Fibroblast of lung (primary cell): ENCODE measurements at regions not wholly inside any gene's neighbourhood (a gene's known extent, or its start where the extent isn't known, plus 50 kb on each side); places are given as distances from the start of the nearest gene placed in this dataset.

ENCODE experiments used
- DNase-seq, 2 donors: peaks; one replicate each; pipeline versions ENCODE4 v3.0.0 to v3.0.0-alpha.2; 2010; ENCODE audit warnings: low read depth in 2 of 2
- H2AFZ ChIP-seq: 2 replicates; pipeline ENCODE4 v1.5.1; 2012; ENCODE audit warnings: low read length, control low read depth, inconsistent platforms
- H3K27ac ChIP-seq: 2 replicates; pipeline ENCODE4 v1.5.1; 2011; ENCODE audit warnings: low read length, control low read depth; ENCODE audit not compliant: insufficient read depth
- H3K27me3 ChIP-seq: 2 replicates; pipeline ENCODE4 v1.5.1; 2011; ENCODE audit warnings: mild to moderate bottlenecking, low read length; ENCODE audit not compliant: control insufficient read depth, insufficient read depth
- H3K36me3 ChIP-seq: 2 replicates; pipeline ENCODE4 v1.5.1; 2011; ENCODE audit warnings: low read length; ENCODE audit not compliant: control insufficient read depth, insufficient read depth
- H3K4me1 ChIP-seq: 2 replicates; pipeline ENCODE4 v1.5.1; 2011; ENCODE audit warnings: low read length; ENCODE audit not compliant: control insufficient read depth, insufficient read depth; ENCODE audit errors: extremely low read depth
- H3K4me2 ChIP-seq: 2 replicates; pipeline ENCODE4 v1.5.1; 2011; ENCODE audit warnings: low read length, control low read depth; ENCODE audit not compliant: insufficient read depth; ENCODE audit errors: extremely low read depth
- H3K4me3 ChIP-seq, 4 experiments: fragments of 200-600 bp in 1 of 4; sonication (generic) in 1 of 4; replicated peaks in 1 of 4; 2 replicates each; pipeline ENCODE4 v1.5.1; 2011 to 2016; ENCODE audit warnings: low read length in 4 of 4, low read depth in 3 of 4, mild to moderate bottlenecking in 3 of 4, control low read depth in 2 of 4, inconsistent platforms in 1 of 4, mixed read lengths in 1 of 4; ENCODE audit not compliant: insufficient read depth in 1 of 4; ENCODE audit errors: control extremely low read depth in 1 of 4
- H3K79me2 ChIP-seq: 2 replicates; pipeline ENCODE4 v1.5.1; 2012; ENCODE audit warnings: mild to moderate bottlenecking, low read length, inconsistent platforms; ENCODE audit not compliant: control insufficient read depth, insufficient read depth
- H3K9ac ChIP-seq: 2 replicates; pipeline ENCODE4 v1.5.1; 2011; ENCODE audit warnings: mild to moderate bottlenecking, low read length, control low read depth; ENCODE audit not compliant: insufficient read depth
- H3K9me3 ChIP-seq: 2 replicates; pipeline ENCODE4 v1.5.1; 2012; ENCODE audit warnings: low read depth, low read length; ENCODE audit not compliant: control insufficient read depth, insufficient read depth
- H4K20me1 ChIP-seq: 2 replicates; pipeline ENCODE4 v1.5.1; 2011; ENCODE audit warnings: low read length; ENCODE audit not compliant: control insufficient read depth, insufficient read depth; ENCODE audit errors: extremely low read depth
- EZH2 ChIP-seq: IDR thresholded peaks from 2 replicates; pipeline ENCODE4 v1.5.1; 2012; ENCODE audit warnings: low read length, control low read depth, mild to moderate bottlenecking; ENCODE audit errors: missing control alignments
- TF ChIP-seq, protein P1 (sequence below), 2 donors: IDR thresholded peaks in 1 of 2; conservative IDR thresholded peaks in 1 of 2; 1 replicate in 1 of 2; 2 replicates in 1 of 2; pipeline ENCODE4 v1.5.1; 2011 to 2012; ENCODE audit warnings: low read length in 2 of 2, control low read depth in 1 of 2, inconsistent platforms in 1 of 2, low read depth in 1 of 2, mild to moderate bottlenecking in 1 of 2

DNA sequence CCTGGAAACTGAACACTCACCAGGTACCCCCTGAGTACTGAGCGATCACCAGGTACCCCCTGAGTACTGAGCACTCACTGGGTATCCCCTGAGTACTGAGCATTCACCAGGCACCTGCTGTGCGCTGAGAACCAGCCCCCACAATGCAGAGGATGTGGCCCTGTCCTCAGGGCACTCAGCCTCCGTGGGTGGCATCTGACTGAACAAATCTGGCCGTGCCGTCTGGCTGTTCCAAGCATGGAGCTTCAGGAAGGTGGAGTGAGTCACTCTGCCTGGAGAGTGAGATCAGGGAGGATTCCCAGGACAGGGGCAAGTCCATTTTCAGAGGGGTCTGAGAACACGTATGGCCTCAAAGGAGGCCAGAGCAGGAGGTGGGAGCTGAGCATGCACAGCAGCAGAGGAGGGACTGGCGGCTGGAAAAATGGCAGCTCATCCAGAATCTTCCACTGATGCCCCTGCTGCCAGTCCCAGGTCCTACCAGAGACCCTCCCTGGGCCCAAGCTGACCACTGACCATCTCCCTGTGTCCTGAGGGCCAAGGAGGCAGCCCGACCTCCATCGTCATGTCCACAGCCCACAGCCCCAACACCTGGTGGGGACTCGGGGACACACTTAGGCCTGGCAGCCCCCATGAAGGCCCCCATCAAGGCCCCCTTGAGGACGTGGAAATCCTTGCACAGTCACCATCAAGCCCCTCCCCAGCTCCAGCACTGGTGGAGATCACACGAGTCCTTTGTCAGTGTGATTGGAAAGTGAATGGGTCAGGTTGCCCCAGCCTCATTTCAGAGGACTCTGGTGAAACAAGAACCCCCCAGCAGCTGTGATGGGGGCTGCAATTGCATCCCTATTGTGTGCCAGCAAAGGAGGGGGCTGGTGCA lies 94.1 kb downstream of the HMX1 start:
- Histone ChIP-seq H3K27ac (no peak overlapping the region), H3K9me3 (no peaks in the 10 kb centered on the region), H3K4me1 (no peaks in the 10 kb centered on the region), H2AFZ (no peak overlapping the region), H3K36me3 (no peaks in the 10 kb centered on the region), H3K9ac (no peak overlapping the region), H4K20me1 (no peaks in the 10 kb centered on the region), H3K79me2 (no peaks in the 10 kb centered on the region), H3K4me2 (no peak overlapping the region), H3K27me3 (no peaks in the 10 kb centered on the region), H3K4me3 (no peak overlapping the region)
- DNase-seq, result no peak
- TF ChIP-seq, protein P1, sequence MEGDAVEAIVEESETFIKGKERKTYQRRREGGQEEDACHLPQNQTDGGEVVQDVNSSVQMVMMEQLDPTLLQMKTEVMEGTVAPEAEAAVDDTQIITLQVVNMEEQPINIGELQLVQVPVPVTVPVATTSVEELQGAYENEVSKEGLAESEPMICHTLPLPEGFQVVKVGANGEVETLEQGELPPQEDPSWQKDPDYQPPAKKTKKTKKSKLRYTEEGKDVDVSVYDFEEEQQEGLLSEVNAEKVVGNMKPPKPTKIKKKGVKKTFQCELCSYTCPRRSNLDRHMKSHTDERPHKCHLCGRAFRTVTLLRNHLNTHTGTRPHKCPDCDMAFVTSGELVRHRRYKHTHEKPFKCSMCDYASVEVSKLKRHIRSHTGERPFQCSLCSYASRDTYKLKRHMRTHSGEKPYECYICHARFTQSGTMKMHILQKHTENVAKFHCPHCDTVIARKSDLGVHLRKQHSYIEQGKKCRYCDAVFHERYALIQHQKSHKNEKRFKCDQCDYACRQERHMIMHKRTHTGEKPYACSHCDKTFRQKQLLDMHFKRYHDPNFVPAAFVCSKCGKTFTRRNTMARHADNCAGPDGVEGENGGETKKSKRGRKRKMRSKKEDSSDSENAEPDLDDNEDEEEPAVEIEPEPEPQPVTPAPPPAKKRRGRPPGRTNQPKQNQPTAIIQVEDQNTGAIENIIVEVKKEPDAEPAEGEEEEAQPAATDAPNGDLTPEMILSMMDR (conservative IDR thresholded peaks at IDR 0.05 in 1 of 2, IDR thresholded peaks at IDR 0.05 in 1 of 2; ENCODE audit: low read depth in 1 of 2, low read length in 2 of 2), result no peak
- no peak for TF ChIP-seq EZH2

DNA sequence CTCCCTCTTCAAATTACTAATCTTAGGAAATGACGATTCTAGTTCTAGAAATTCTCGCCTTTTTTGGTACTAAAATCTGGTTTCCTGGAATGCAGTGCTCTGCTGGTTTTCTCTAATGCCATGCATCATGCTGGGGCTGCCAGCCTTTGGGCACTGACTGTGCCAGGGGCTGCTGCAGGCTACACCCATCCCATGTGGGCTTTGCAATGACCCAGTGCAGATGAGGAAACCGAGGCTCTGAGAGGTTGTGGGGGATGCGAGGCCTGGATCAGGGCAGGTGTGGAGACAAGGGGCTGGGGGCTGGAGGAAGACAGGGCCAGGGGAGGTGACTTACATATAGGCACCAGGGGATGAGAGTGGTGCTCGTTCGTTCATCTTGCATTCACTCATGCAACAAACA lies 95.3 kb downstream of the HMX1 start:
- Histone ChIP-seq H3K27me3 (no peaks in the 10 kb centered on the region), H3K9me3 (no peaks in the 10 kb centered on the region), H3K4me1 (no peaks in the 10 kb centered on the region), H3K9ac (no peak overlapping the region), H3K4me2 (no peak overlapping the region), H4K20me1 (no peaks in the 10 kb centered on the region), H3K36me3 (no peaks in the 10 kb centered on the region), H3K4me3 (no peak overlapping the region), H3K79me2 (no peaks in the 10 kb centered on the region), H3K27ac (no peak overlapping the region), H2AFZ (no peak overlapping the region)
- no peak for TF ChIP-seq EZH2
- TF ChIP-seq, protein P1 (conservative IDR thresholded peaks at IDR 0.05 in 1 of 2, IDR thresholded peaks at IDR 0.05 in 1 of 2; ENCODE audit: low read depth in 1 of 2, low read length in 2 of 2), result no peak
- DNase-seq, result no peak

DNA sequence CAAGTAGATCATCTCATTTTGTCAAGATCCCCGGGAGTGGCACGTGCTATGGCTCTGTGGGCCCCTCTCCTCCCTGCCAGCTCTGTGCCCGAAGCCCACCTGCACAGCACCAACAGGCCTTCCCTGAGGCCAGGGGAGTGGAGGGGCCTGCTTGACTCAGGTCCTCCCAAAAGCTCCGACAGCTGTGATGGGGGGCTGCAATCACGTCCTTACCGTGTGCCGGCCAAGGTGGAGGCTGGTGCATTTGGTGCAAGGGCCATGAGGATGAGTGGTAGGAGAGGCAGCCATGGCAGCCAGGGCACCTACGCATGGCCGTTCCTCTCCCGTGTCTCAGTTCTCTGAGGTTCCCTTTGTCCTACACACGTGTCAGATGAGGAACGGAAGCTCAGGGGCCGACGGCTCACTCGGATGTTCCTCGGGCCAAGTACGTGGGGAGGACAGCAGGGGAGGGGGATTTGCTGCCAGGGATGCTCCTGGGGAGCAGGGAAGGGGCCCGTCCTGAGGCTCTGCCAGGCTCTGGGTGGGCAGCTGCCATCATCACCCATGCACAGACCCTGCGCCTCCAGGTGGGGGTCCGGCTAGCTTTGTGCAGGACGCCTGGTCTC lies 95.8 kb downstream of the HMX1 start:
- TF ChIP-seq EZH2, result no peak
- TF ChIP-seq, protein P1 (conservative IDR thresholded peaks at IDR 0.05 in 1 of 2, IDR thresholded peaks at IDR 0.05 in 1 of 2; ENCODE audit: low read depth in 1 of 2, low read length in 2 of 2), result no peak
- DNase-seq, result no peak
- H2AFZ ChIP-seq, result no peak overlapping the region
- H3K9ac ChIP-seq, result no peak overlapping the region
- no peaks in the 10 kb centered on the region for H3K27me3 ChIP-seq
- no peak overlapping the region for H3K4me2 ChIP-seq
- H3K79me2 ChIP-seq, result no peaks in the 10 kb centered on the region
- no peaks in the 10 kb centered on the region for H4K20me1 ChIP-seq
- no peaks in the 10 kb centered on the region for H3K4me1 ChIP-seq
- H3K27ac ChIP-seq, result no peak overlapping the region
- H3K4me3 ChIP-seq, result no peak overlapping the region
- H3K36me3 ChIP-seq, result no peaks in the 10 kb centered on the region
- no peaks in the 10 kb centered on the region for H3K9me3 ChIP-seq
